Thoracic aorta (tissue), 2 donors: ENCODE measurements at regions not wholly inside any gene's neighbourhood (a gene's known extent, or its start where the extent isn't known, plus 50 kb on each side); places are given as distances from the start of the nearest gene placed in this dataset.

Experiments used
- ATAC-seq: fragments of 150-250 bp; one replicate; pipeline ENCODE4 v1.8.0; 2017; ENCODE audit warnings: low read depth; ENCODE audit not compliant: insufficient number of reproducible peaks, low FRiP score
- DNase-seq: peaks from one replicate; pipeline ENCODE4 v3.0.0-alpha.2; 2020; ENCODE audit warnings: low spot score
- H3K27ac ChIP-seq, 2 donors: fragments of 200-600 bp; sonication (generic); 1 replicate in 1 of 2; 2 replicates in 1 of 2; pipeline ENCODE4 v1.5.1; 2016; ENCODE audit warnings: mild to moderate bottlenecking in 2 of 2, moderate library complexity in 2 of 2
- H3K27me3 ChIP-seq: fragments of 200-600 bp; sonication (generic); replicated peaks from 2 replicates; pipeline ENCODE4 v1.6.0; 2016; ENCODE audit warnings: mild to moderate bottlenecking; ENCODE audit not compliant: insufficient read depth
- H3K36me3 ChIP-seq: fragments of 200-600 bp; sonication (generic); one replicate; pipeline ENCODE4 v1.5.1; 2016
- H3K4me1 ChIP-seq, 2 donors: fragments of 200-600 bp; sonication (generic); 1 replicate in 1 of 2; 2 replicates in 1 of 2; pipeline versions ENCODE4 v1.5.1 to v1.6.0; 2016; ENCODE audit warnings: low read depth in 2 of 2, mild to moderate bottlenecking in 1 of 2; ENCODE audit not compliant: control insufficient read depth in 1 of 2
- H3K4me3 ChIP-seq: fragments of 200-600 bp; sonication (generic); 2 replicates; pipeline ENCODE4 v1.5.1; 2016; ENCODE audit warnings: mild to moderate bottlenecking
- H3K9me3 ChIP-seq: fragments of 200-600 bp; sonication (generic); 2 replicates; pipeline ENCODE4 v1.5.1; 2016
- CTCF ChIP-seq: fragments of 200-600 bp; sonication (generic); IDR thresholded peaks from one replicate; pipeline ENCODE4 v1.5.1; 2019; ENCODE audit warnings: antibody characterized with exemption

DNA sequence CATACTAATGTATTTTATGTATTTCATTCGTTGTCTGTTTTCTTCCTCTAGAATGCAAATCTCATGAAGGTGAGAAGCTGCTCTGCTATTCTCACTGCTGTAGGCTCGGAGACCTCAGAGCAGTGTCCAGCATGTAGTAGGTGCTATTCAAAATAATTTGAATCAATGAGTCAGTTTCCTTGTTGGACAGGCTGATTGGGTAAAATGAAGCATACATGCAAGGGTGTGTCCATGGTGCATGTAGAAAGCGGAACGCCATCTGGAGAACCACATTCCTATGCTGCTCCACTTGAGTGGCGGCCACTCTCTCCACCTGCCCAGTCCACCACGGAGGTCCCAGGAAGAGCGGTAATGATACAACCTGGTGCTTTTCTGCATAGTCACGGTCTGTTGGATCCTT lies 412.1 kb downstream of the QKI start:
- DNase-seq, result no peak

DNA sequence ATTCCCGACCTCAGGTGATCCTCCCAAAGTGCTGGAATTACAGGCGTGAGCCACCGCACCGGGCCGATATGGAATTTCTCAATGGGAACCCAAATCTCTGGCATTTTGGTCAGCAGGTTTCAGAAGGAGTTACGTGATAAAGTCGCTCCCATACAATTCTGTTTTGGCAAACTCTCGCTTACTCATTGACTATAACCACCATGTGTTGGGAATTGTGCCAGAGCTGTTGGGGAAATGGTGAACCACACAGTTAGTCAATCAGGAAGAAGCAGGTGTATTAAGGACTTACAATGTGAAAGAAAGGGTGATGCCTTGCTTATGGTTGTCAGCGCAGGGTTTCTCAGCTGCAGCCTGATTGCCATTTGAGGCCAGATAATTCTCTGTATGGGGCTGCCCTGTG lies 410.5 kb downstream of the QKI start:
- Histone ChIP-seq H3K4me1 (no peaks in the 10 kb centered on the region), H3K4me3 (no peak overlapping the region), H3K36me3 (no peaks in the 10 kb centered on the region), H3K27me3 (no peaks in the 10 kb centered on the region), H3K9me3 (no peaks in the 10 kb centered on the region), H3K27ac (no peak overlapping the region)
- no peak for TF ChIP-seq CTCF
- no peak for ATAC-seq
- no peak for DNase-seq

More for the DNA sequence above, 412.1 kb downstream of the QKI start:
- no peaks in the 10 kb centered on the region for H3K4me1 ChIP-seq
- no peak overlapping the region for H3K27ac ChIP-seq
- no peak overlapping the region for H3K4me3 ChIP-seq
- TF ChIP-seq CTCF, result no peak
- H3K36me3 ChIP-seq, result no peaks in the 10 kb centered on the region
- H3K27me3 ChIP-seq, result no peaks in the 10 kb centered on the region
- H3K9me3 ChIP-seq, result no peaks in the 10 kb centered on the region
- ATAC-seq, result no peak

- H3K9me3 ChIP-seq, result no peaks in the 10 kb centered on the region
- no peak overlapping the region for H3K27ac ChIP-seq
- TF ChIP-seq CTCF, result no peak
- no peaks in the 10 kb centered on the region for H3K36me3 ChIP-seq
- DNase-seq (no peak), ATAC-seq (no peak)
- no peak overlapping the region for H3K4me3 ChIP-seq
- no peaks in the 10 kb centered on the region for H3K4me1 ChIP-seq
- H3K27me3 ChIP-seq, result no peaks in the 10 kb centered on the region
These were observed 409.1 kb downstream of the QKI start for GRCh38 chr6:163823577-163823976.

DNA sequence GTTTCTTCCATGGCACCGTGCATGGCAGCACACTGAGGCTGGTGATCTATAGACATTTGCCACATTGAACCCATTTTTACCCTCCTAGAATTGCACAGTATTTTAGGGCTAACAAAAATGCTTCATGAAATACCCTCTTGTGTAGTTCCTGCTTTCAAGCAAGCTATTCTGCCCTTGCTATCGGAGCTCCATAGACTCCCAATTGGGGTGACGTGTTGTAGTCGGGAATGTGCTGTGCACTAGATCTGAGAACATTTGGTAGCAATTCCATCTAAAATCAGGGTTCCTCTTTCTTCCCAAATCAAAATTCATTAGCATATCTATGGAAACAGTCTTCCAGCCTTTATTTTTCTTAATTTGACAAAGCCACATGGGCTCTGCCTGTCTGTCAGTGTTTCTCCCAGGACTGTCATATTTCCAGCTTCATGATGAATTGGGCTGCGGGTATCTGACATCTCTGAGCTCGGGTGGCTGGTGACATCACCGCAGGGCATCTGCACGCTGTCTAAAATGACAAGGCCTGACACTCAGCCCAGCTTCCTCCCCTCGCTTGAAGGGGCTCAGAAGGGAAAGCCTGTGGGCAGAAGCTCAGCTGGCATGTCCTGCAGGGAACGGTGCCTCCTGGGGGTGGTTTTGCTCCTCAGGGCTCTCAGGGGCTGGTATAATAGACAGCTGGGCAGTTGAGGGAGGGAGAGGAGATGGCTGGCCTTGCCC lies 406.4 kb downstream of the QKI start:
- H3K36me3 ChIP-seq, result no peaks in the 10 kb centered on the region
- no peak overlapping the region for H3K27ac ChIP-seq
- TF ChIP-seq CTCF, result no peak
- no peaks in the 10 kb centered on the region for H3K4me1 ChIP-seq
- no peak overlapping the region for H3K4me3 ChIP-seq
- DNase-seq, result no peak
- no peak for ATAC-seq
- H3K9me3 ChIP-seq, result no peaks in the 10 kb centered on the region
- no peaks in the 10 kb centered on the region for H3K27me3 ChIP-seq

DNA sequence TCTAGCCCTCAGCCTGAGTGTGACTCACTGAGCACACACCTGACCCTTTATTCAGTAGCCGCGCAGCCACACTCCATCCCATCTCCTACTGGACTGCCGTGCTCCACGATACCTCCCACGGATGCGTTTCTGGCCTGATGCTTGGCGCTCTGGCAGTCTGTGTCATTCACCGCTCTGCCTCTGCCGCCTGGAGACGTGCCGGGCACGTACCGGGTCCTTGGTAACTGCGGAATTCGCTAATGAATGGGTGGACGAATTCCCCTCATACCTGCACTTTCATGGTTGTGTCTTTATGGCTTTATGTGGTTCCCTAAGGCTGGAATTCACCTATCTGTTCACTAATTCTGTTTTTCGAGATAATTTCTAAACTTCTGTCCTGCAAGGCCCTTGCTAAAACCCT lies 405.7 kb downstream of the QKI start:
- H3K4me1 ChIP-seq, result no peaks in the 10 kb centered on the region
- TF ChIP-seq CTCF, result no peak
- no peak overlapping the region for H3K4me3 ChIP-seq
- no peaks in the 10 kb centered on the region for H3K9me3 ChIP-seq
- DNase-seq (no peak), ATAC-seq (no peak)
- H3K36me3 ChIP-seq, result no peaks in the 10 kb centered on the region
- no peak overlapping the region for H3K27ac ChIP-seq
- H3K27me3 ChIP-seq, result no peaks in the 10 kb centered on the region
